WTC11 (cell line): ENCODE measurements at regions not wholly inside any gene's neighbourhood (a gene's known extent, or its start where the extent isn't known, plus 50 kb on each side); places are given as distances from the start of the nearest gene placed in this dataset.

Experiments
- ATF3 ChIP-seq: sonication (generic); formaldehyde crosslinking; conservative IDR thresholded peaks from 2 replicates; pipeline ENCODE4 v1.8.1; 2022; ENCODE audit warnings: mild to moderate bottlenecking, missing genetic modification reagents
- CTCF ChIP-seq: fragments of 200-600 bp; IDR thresholded peaks from 2 replicates; pipeline ENCODE4 v1.8.0; 2022; ENCODE audit warnings: antibody characterized with exemption
- FOXK1 ChIP-seq: sonication (generic); formaldehyde crosslinking; IDR thresholded peaks from 2 replicates; pipeline ENCODE4 v1.8.0; 2022; ENCODE audit warnings: mild to moderate bottlenecking, moderate library complexity, missing genetic modification reagents
- GRHL2 ChIP-seq: fragments of 250-450 bp; sonication (Bioruptor Pico); IDR thresholded peaks from 2 replicates; pipeline ENCODE4 v1.8.0; 2022; ENCODE audit warnings: mild to moderate bottlenecking, moderate library complexity; ENCODE audit not compliant: insufficient replicate concordance, severe bottlenecking
- KAT7 ChIP-seq: sonication (generic); formaldehyde crosslinking; IDR thresholded peaks from 2 replicates; pipeline ENCODE4 v1.8.1; 2023; ENCODE audit warnings: missing genetic modification reagents, mild to moderate bottlenecking, borderline replicate concordance

DNA sequence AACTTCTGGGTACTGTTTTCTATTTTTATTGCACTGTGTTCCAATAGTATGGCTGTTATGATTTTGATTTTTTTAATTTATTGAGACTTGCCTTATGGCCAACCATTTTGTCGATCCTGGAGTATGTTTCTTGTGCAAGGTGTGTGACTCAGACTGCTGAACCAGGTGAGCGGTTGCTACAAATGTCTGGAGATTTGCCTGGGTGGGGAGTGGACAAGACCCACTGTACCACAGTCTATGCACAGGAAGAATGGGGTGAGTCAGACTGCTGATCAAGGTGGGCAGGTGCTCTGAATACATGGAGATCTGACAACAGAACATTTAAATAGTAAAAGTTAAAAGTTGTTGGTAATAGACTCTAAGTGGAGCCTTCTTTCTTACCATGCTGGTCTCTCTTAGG lies 609.2 kb downstream of the CSNK1G3 start:
- no peak for TF ChIP-seq KAT7 (CRISPR knock-in tag)
- no peak for TF ChIP-seq ATF3
- no peak for TF ChIP-seq CTCF
- no peak for TF ChIP-seq FOXK1 (CRISPR knock-in tag)
- no peak for TF ChIP-seq GRHL2 (CRISPR knock-in tag)
